ENCODE measurements at regions not wholly inside any gene's neighbourhood (a gene's known extent, or its start where the extent isn't known, plus 50 kb on each side); places are given as distances from the start of the nearest gene placed in this dataset.
A peak's percentile ranks its signal among the peaks of the same experiment; 100 is the strongest.

GRCh38 chr18:37665346-37665745 is 99.7 kb upstream of the CELF4 start (continued):
- no peak for TF ChIP-seq FOXA2 (IDR thresholded peaks at IDR 0.05)

- WGBS, result 73% methylated on average over 2 of the region's 2 CpGs
- Histone ChIP-seq H3K36me3 (ENCODE audit: control insufficient read depth in 4 of 4, insufficient read depth in 3 of 4, low read depth in 1 of 4, low read length in 3 of 4) (no peaks in the 10 kb centered on the region), H3K9me3 (ENCODE audit: control insufficient read depth in 4 of 4, low read length in 3 of 4) (no peaks in the 10 kb centered on the region), H3K9ac (ENCODE audit: low read depth in 1 of 2, low read length in 2 of 2) (no peak overlapping the region), H3K27ac (ENCODE audit: low read depth in 1 of 2, low read length in 2 of 2) (no peak overlapping the region), H3K4me3 (ENCODE audit: low read depth in 1 of 3, low read length in 3 of 3) (no peak overlapping the region), H3K27me3 (ENCODE audit: control insufficient read depth in 4 of 4, insufficient read depth in 4 of 4, low read length in 3 of 4) (no peaks in the 10 kb centered on the region), H3K4me1 (ENCODE audit: control insufficient read depth in 4 of 4, insufficient read depth in 4 of 4, low read length in 3 of 4) (no peaks in the 10 kb centered on the region)
- TF ChIP-seq TAF1 (conservative IDR thresholded peaks at IDR 0.05) (no peak), RXRA (IDR thresholded peaks at IDR 0.05) (no peak), NR2F2 (IDR thresholded peaks at IDR 0.05) (no peak), ATF3 (IDR thresholded peaks at IDR 0.05) (no peak), GABPA (IDR thresholded peaks at IDR 0.05 in 1 of 2, conservative IDR thresholded peaks at IDR 0.05 in 1 of 2) (no peak), JUND (IDR thresholded peaks at IDR 0.05) (no peak), RAD21 (IDR thresholded peaks at IDR 0.05) (no peak), YY1 (IDR thresholded peaks at IDR 0.05) (no peak), ZBTB33 (IDR thresholded peaks at IDR 0.05) (no peak), MAX (IDR thresholded peaks at IDR 0.05) (no peak), HNF4G (IDR thresholded peaks at IDR 0.05) (no peak), FOXA1 (IDR thresholded peaks at IDR 0.05) (no peak), HNF4A (conservative IDR thresholded peaks at IDR 0.05) (no peak), CTCF (IDR thresholded peaks at IDR 0.05; ENCODE audit: low read depth, low read length, missing input control) (no peak)
- peak; percentile 4 for DNase-seq (ENCODE audit: low spot score)
Measured at GRCh38 chr18:37663446-37663845, 97.8 kb upstream of the CELF4 start.

GRCh38 chr18:37662546-37663339 is 97.1 kb upstream of the CELF4 start:
- no peak for TF ChIP-seq HNF4G (IDR thresholded peaks at IDR 0.05)
- TF ChIP-seq EGR1 (IDR thresholded peaks at IDR 0.05; ENCODE audit: low read depth in 2 of 2), result no peak
- TF ChIP-seq REST (IDR thresholded peaks at IDR 0.05), result no peak
- TF ChIP-seq NR2F2 (IDR thresholded peaks at IDR 0.05), result no peak
- TF ChIP-seq FOXA1 (IDR thresholded peaks at IDR 0.05), result no peak
- TF ChIP-seq ATF3 (IDR thresholded peaks at IDR 0.05), result no peak
- TF ChIP-seq YY1 (IDR thresholded peaks at IDR 0.05), result no peak
- TF ChIP-seq FOXA2 (IDR thresholded peaks at IDR 0.05), result no peak
- TF ChIP-seq MAX (IDR thresholded peaks at IDR 0.05), result no peak
- no peak for TF ChIP-seq TAF1 (conservative IDR thresholded peaks at IDR 0.05)
- no peak for TF ChIP-seq GABPA (IDR thresholded peaks at IDR 0.05 in 1 of 2, conservative IDR thresholded peaks at IDR 0.05 in 1 of 2)
- TF ChIP-seq RAD21 (IDR thresholded peaks at IDR 0.05), result no peak
- no peak for TF ChIP-seq RXRA (IDR thresholded peaks at IDR 0.05)
- no peak for TF ChIP-seq JUND (IDR thresholded peaks at IDR 0.05)
- TF ChIP-seq SP1 (IDR thresholded peaks at IDR 0.05), result no peak
- TF ChIP-seq ZBTB33 (IDR thresholded peaks at IDR 0.05), result no peak
- 81% methylated on average over 13 of the region's 13 CpGs for WGBS
- Histone ChIP-seq H3K4me3 (ENCODE audit: low read depth in 1 of 3, low read length in 3 of 3) (no peak overlapping the region), H3K9me3 (ENCODE audit: control insufficient read depth in 4 of 4, low read length in 3 of 4) (no peaks in the 10 kb centered on the region), H3K36me3 (ENCODE audit: control insufficient read depth in 4 of 4, insufficient read depth in 3 of 4, low read depth in 1 of 4, low read length in 3 of 4) (no peaks in the 10 kb centered on the region), H3K27me3 (ENCODE audit: control insufficient read depth in 4 of 4, insufficient read depth in 4 of 4, low read length in 3 of 4) (no peaks in the 10 kb centered on the region), H3K9ac (ENCODE audit: low read depth in 1 of 2, low read length in 2 of 2) (no peak overlapping the region), H3K27ac (ENCODE audit: low read depth in 1 of 2, low read length in 2 of 2) (no peak overlapping the region), H3K4me1 (ENCODE audit: control insufficient read depth in 4 of 4, insufficient read depth in 4 of 4, low read length in 3 of 4) (no peaks in the 10 kb centered on the region)
- peak; percentile 8 for DNase-seq (ENCODE audit: low spot score)

Measured in liver (tissue), 8 donors.